ENCODE measurements at regions not wholly inside any gene's neighbourhood (a gene's known extent, or its start where the extent isn't known, plus 50 kb on each side); places are given as distances from the start of the nearest gene placed in this dataset.
"Not testable (repeated sequence)": the region's sequence is repeated elsewhere in the genome, so short reads cannot be mapped to it uniquely, and the experiment has no call there.

DNA sequence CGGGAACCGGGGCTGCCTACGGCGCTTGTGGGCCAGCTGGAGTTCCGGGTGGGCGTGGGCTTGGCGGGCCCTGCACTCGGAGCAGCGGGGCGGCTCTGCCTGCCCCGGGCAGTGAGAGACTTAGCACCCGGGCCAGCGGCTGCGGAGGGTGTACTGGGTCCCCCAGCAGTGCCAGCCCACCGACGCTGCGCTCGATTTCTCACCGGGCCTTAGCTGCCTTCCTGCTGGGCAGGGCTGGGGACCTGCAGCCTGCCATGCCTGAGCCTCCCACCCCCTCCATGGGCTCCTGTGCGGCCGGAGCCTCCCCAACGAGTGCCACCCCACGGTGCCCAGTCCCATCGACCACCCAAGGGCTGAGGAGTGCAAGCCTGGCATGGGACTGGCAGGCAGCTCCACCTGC, 72.8 kb upstream of the SSBP2 start:
- DNase-seq, result not testable (repeated sequence)

DNA sequence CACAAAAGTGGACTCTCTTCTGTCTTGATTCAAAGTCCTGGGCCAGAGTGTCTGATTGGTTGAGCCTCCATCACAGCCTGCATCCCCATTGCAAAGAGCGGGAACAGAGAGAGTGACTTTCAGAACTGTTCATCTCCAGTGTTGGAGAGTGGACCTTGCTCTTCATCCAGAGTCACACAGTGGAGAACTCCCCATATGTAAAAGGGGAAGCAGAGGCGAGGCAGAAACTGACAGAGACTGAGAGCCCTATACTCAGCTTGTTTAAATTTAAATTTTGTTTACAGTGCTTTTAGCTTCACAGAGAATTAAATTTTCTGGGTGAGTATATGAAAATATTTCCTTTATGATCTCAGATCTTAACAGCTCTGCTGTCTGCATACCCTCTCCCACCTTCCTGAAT, 70.0 kb upstream of the SSBP2 start:
- no peak for DNase-seq

- no peak for DNase-seq
These were observed 69.4 kb upstream of the SSBP2 start for GRCh38 chr5:81820318-81820636.

DNA sequence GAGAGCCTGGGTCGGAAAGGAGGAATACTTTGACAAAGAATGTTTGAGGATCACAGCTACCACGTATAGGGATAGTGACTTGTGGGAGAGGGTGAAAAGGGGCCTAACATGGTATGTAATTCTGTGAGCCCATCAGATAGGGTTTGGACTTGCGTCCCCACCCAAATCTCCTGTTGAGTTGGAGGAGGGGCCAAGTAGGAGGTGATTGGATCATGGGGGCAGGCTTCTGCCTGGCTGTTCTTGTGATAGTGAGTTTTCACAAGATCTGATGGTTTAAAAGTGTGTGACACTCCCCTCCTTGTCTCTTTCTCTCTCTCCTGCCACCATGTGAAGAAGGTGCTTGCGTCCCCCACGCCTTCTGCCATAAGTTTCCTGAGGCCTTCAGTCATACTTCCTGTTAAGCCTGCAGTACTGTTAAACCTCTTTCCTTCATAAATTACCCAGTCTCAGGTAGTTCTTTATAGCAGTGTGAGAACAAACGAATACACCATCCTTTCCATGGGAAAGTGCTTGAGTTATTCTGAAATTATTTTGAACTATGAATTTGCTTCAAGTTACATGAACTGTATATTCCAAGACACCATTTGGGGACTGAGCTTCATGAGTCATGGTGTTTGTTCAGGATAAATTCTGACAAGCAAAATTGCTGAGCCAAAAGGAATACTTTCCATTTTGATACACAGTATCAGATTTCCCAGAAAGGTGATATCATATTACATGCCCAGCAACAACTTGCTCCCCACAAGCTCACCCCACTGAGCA, 68.8 kb upstream of the SSBP2 start:
- peak in 1 of 3 experiments; percentile 12 for DNase-seq

DNA sequence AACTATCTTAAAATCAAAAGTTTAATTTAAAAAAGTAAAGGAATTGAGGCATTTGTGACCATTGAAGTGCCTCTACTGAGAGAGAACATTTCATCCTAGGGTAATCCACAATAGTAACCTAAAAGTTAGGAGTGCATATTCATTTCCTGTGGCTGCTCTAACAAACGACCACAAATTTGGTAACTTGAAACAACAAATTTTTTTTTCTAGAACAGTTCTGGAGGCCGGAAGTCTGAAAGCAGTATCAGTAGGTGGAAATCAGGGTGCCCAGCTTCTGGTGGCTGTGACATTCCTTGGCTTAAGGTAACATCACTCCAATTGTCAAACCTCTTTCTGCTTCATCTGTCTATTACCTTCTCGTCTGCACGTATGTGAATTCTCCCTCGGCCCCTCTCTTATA, 67.1 kb upstream of the SSBP2 start:
- no peak for DNase-seq

DNA sequence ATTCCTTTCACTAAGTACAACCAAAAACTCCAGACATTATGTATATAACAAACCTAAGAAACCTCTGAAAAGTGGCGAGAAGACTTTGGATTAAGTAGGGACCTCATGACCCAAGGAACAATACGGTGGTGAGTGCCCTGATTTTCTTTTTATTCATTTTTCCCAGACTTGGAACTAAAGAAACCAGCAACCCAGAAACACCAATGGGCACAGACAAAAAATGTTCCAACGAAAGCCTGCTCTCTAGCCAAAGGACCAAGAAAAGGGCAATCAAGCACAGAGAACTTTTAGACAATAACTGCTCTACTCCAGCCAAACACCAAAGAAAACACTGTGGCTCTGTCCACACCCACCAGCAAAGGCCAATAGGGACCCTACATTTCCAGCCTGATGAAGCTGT, 66.2 kb upstream of the SSBP2 start:
- no peak for DNase-seq

- DNase-seq, result no peak
These were observed 64.4 kb upstream of the SSBP2 start for GRCh38 chr5:81815321-81815720.

DNA sequence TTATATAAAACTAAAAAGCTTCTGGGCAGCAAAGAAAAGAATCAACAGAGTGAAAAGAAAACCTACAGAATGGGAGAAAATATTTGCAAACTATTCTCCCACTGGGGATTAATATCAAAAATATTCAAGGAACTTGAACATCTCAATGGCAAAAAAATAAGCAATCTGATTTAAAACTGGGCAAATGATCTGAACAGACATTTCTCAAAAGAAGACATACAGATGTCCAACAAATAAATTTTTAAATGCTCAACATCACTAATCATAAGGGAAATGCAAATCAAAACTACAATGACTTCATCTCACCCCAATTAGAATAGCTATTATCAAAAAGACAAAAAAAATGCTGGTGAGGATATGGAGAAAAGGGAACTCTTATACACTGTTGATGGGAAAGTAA, 57.2 kb upstream of the SSBP2 start:
- DNase-seq, result no peak

- no peak for DNase-seq
These were observed 54.2 kb upstream of the SSBP2 start for GRCh38 chr5:81805086-81805485.

GRCh38 chr5:81803812-81804211, 52.9 kb upstream of the SSBP2 start:
- no peak for DNase-seq

DNA sequence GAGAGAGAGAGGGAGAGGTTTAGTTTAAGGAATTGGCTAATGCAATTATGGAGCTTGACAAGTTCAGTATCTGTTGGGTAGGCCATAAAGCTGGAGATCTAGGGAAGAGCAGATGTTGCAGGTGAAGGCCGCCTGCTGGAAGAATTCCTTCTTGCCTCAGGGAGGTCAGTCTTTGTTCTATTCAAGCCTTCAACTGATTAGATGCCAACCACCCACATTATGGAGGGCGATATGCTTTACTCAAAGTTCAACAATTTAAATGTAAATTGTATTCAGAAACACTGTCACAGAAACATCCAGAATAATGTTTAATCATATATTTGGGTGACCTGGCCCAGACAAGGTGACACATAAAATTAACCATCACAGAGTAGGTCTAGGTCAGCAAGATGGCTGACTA, 51.7 kb upstream of the SSBP2 start:
- DNase-seq, result no peak

DNA sequence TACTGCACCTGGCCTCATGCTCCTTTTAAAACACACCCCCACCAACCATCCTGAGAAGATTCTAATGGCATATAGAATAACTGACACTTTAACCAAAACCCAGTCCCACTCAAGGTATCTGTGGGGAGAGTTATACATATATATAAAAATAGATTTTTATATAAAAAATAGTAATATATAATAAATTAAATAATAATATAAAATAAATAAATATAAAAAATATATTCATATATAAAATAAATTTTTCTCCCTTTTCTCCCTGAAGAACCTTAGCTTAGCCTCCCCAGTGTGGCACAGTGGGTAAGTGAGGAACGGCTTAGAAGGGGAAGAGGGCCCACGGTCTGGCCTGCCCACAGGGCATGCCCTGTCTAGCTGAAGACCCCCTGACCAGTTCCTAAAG, 51.1 kb upstream of the SSBP2 start:
- DNase-seq, result no peak

DNA sequence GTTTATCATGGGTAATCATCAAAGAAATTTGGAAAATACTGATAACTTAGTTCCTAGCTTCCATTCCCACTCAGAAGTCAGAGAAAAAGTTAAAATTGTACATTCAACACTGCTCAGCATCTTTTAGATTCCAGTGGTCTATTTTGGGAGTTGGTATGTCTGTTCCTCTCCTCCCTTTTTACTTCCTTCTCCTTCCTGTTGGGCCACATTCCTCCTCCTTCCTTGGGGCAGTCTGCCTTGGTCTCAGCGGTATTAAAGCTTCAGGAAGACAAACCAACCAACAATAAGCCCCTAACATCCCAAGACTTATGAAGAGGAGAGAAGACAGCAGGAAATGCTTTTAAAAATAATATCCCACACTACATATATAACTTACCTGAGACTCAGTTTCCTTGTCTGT, 49.9 kb upstream of the SSBP2 start:
- DNase-seq, result no peak

Data from NCI-H1417 (cell line).